Endodermal cell (in vitro differentiated cells): ENCODE measurements at regions not wholly inside any gene's neighbourhood (a gene's known extent, or its start where the extent isn't known, plus 50 kb on each side); places are given as distances from the start of the nearest gene placed in this dataset.

Experiments
- DNase-seq: peaks from one replicate; pipeline ENCODE4 v3.0.0-alpha.2; 2017
- H3K27ac ChIP-seq: 2 replicates; pipeline ENCODE4 v1.5.1; 2013; ENCODE audit warnings: mild to moderate bottlenecking, low read depth, low read length, moderate library complexity
- H3K27me3 ChIP-seq: 2 replicates; pipeline ENCODE4 v1.6.1; 2013; ENCODE audit warnings: mild to moderate bottlenecking, low read length, moderate library complexity; ENCODE audit not compliant: insufficient read depth, control insufficient read depth, poor library complexity, severe bottlenecking
- H3K36me3 ChIP-seq: 2 replicates; pipeline ENCODE4 v1.7.0; 2013; ENCODE audit warnings: mild to moderate bottlenecking, low read length, moderate library complexity; ENCODE audit not compliant: control insufficient read depth, insufficient read depth
- H3K4me1 ChIP-seq: one replicate; pipeline ENCODE4 v1.7.0; 2013; ENCODE audit warnings: low read length; ENCODE audit not compliant: control insufficient read depth, insufficient read depth
- H3K4me3 ChIP-seq: 2 replicates; pipeline ENCODE4 v1.5.1; 2013; ENCODE audit warnings: mild to moderate bottlenecking, low read length, moderate library complexity
- H3K9ac ChIP-seq: 2 replicates; pipeline ENCODE4 v1.6.1; 2013; ENCODE audit warnings: mild to moderate bottlenecking, low read length, moderate library complexity; ENCODE audit not compliant: poor library complexity, severe bottlenecking; ENCODE audit errors: extremely low read depth
- H3K9me3 ChIP-seq: 2 replicates; pipeline ENCODE4 v1.6.1; 2013; ENCODE audit warnings: mild to moderate bottlenecking, low read length, moderate library complexity; ENCODE audit not compliant: control insufficient read depth
- H3K27ac Mint-ChIP-seq: 2 replicates; pipeline ENCODE4 v1.8.0; 2020; ENCODE audit warnings: mixed read lengths
- H3K27me3 Mint-ChIP-seq: 2 replicates; pipeline ENCODE4 v1.8.0; 2021; ENCODE audit warnings: mild to moderate bottlenecking, mixed read lengths; ENCODE audit not compliant: insufficient read depth
- H3K36me3 Mint-ChIP-seq: 2 replicates; pipeline ENCODE4 v1.8.0; 2020; ENCODE audit warnings: low read depth, mixed read lengths
- H3K4me1 Mint-ChIP-seq: 2 replicates; pipeline ENCODE4 v1.8.0; 2020; ENCODE audit warnings: mixed read lengths
- H3K4me3 Mint-ChIP-seq: 2 replicates; pipeline ENCODE4 v1.8.0; 2020; ENCODE audit warnings: mild to moderate bottlenecking, moderate library complexity, mixed read lengths
- H3K9me3 Mint-ChIP-seq: 2 replicates; pipeline ENCODE4 v1.8.0; 2020; ENCODE audit warnings: mild to moderate bottlenecking, mixed read lengths
- CTCF ChIP-seq: fragments of 200-600 bp; sonication (generic); conservative IDR thresholded peaks from 2 replicates; pipeline ENCODE4 v1.5.0; 2021; ENCODE audit warnings: antibody characterized with exemption, mild to moderate bottlenecking
- WGBS, 2 experiments: methylation state at CpG; one replicate each; pipeline versions ENCODE4 v1.1.5 to v1.1.7; 2013; ENCODE audit warnings: missing lambda C conversion rate in 2 of 2, mixed read lengths in 1 of 2; ENCODE audit not compliant: insufficient coverage in 1 of 2, insufficient read length in 1 of 2; 5-methylcytosine and 5-hydroxymethylcytosine counted together

GRCh38 chr17:34843682-34844081 lies 117.6 kb downstream of the CCT6B start:
- H3K36me3 Mint-ChIP-seq = no peaks in the 10 kb centered on the region
- no peak overlapping the region for H3K27ac Mint-ChIP-seq
- H3K4me1 Mint-ChIP-seq = peaks cover 14% of the 10 kb centered on the region
- no peaks in the 10 kb centered on the region for H3K9me3 ChIP-seq
- peaks cover 5% of the 10 kb centered on the region for H3K27me3 Mint-ChIP-seq
- H3K9ac ChIP-seq = no peak overlapping the region
- no peaks in the 10 kb centered on the region for H3K9me3 Mint-ChIP-seq
- H3K4me3 Mint-ChIP-seq = no peak overlapping the region
- no peak for DNase-seq
- H3K4me1 ChIP-seq = no peaks in the 10 kb centered on the region
- no peaks in the 10 kb centered on the region for H3K27me3 ChIP-seq
- no peak for TF ChIP-seq CTCF
- no peaks in the 10 kb centered on the region for H3K36me3 ChIP-seq
- WGBS, 2 experiments = 88 to 96% methylated on average over 3 of the region's 3 CpGs
- no peak overlapping the region for H3K27ac ChIP-seq
- H3K4me3 ChIP-seq = no peak overlapping the region

- H3K36me3 Mint-ChIP-seq = no peaks in the 10 kb centered on the region
- no peak for DNase-seq
- H3K4me1 ChIP-seq = no peaks in the 10 kb centered on the region
- H3K9me3 ChIP-seq = no peaks in the 10 kb centered on the region
- no peaks in the 10 kb centered on the region for H3K9me3 Mint-ChIP-seq
- H3K4me3 ChIP-seq = no peak overlapping the region
- H3K36me3 ChIP-seq = no peaks in the 10 kb centered on the region
- H3K4me3 Mint-ChIP-seq = no peak overlapping the region
- no peak overlapping the region for H3K27ac ChIP-seq
- no peak for TF ChIP-seq CTCF
- H3K27me3 ChIP-seq = no peaks in the 10 kb centered on the region
- peaks cover 6% of the 10 kb centered on the region for H3K27me3 Mint-ChIP-seq
- no peak overlapping the region for H3K27ac Mint-ChIP-seq
- 85 to 98% methylated on average over 2 to 5 of the region's 5 CpGs for WGBS, 2 experiments
- H3K4me1 Mint-ChIP-seq = peaks cover 14% of the 10 kb centered on the region
- H3K9ac ChIP-seq = no peak overlapping the region
Measured at GRCh38 chr17:34842235-34842634, 119.0 kb downstream of the CCT6B start.

GRCh38 chr17:34841467-34841866 lies 119.8 kb downstream of the CCT6B start:
- Mint-ChIP-seq H3K4me1 (peaks cover 14% of the 10 kb centered on the region), H3K9me3 (no peaks in the 10 kb centered on the region), H3K27me3 (peaks cover 6% of the 10 kb centered on the region), H3K4me3 (no peak overlapping the region), H3K27ac (no peak overlapping the region), H3K36me3 (no peaks in the 10 kb centered on the region)
- Histone ChIP-seq H3K4me1 (no peaks in the 10 kb centered on the region), H3K27ac (no peak overlapping the region), H3K9me3 (no peaks in the 10 kb centered on the region), H3K27me3 (no peaks in the 10 kb centered on the region), H3K9ac (no peak overlapping the region), H3K36me3 (no peaks in the 10 kb centered on the region), H3K4me3 (no peak overlapping the region)
- 50 to 89% methylated on average over 1 of the region's 1 CpG for WGBS, 2 experiments
- peak; percentile 70 for TF ChIP-seq CTCF
- DNase-seq = no peak
